H1 (cell line): ENCODE measurements at regions not wholly inside any gene's neighbourhood (a gene's known extent, or its start where the extent isn't known, plus 50 kb on each side); places are given as distances from the start of the nearest gene placed in this dataset.

Source experiments
- CTCF ChIA-PET: fragments of 300-600 bp; sonication (Branson Sonifier 250); formaldehyde crosslinking; loops from one replicate; lab custom pipeline; 2021; ENCODE audit not compliant: partially characterized antibody; lab: Charles Lee
- POLR2A ChIA-PET: fragments of 300-600 bp; sonication (Branson Sonifier 250); formaldehyde crosslinking; loops from one replicate; lab custom pipeline; 2021; ENCODE audit warnings: inconsistent platforms; ENCODE audit not compliant: partially characterized antibody; lab: Charles Lee
- DNase-seq, 2 experiments: peaks; one replicate each; pipeline versions ENCODE4 v3.0.0 to v3.0.0-alpha.2; 2010 to 2022; ENCODE audit warnings: low spot score in 2 of 2, low read depth in 1 of 2, mixed read lengths in 1 of 2
- FAIRE-seq: peaks from 2 replicates; lab custom pipeline; 2011; peaks lifted over from hg19 to GRCh38; lab: Jason Lieb, UNC
- H2AFZ ChIP-seq: 2 replicates; pipeline ENCODE4 v1.8.1; 2012; ENCODE audit warnings: low read length, inconsistent platforms
- H2AK5ac ChIP-seq: 2 replicates; pipeline ENCODE4 v1.6.1; 2013; ENCODE audit warnings: low read depth, low read length
- H2BK120ac ChIP-seq: replicated peaks from 2 replicates; pipeline ENCODE3; 2013; ENCODE audit warnings: low read depth, low read length, inconsistent platforms
- H2BK12ac ChIP-seq: 2 replicates; pipeline ENCODE4 v1.6.1; 2013; ENCODE audit warnings: low read depth, low read length
- H2BK15ac ChIP-seq: 2 replicates; pipeline ENCODE4 v1.6.1; 2013; ENCODE audit warnings: low read length
- H2BK20ac ChIP-seq: 2 replicates; pipeline ENCODE4 v1.6.1; 2013; ENCODE audit warnings: low read length
- H2BK5ac ChIP-seq: 2 replicates; pipeline ENCODE4 v1.6.1; 2013; ENCODE audit warnings: low read depth, low read length
- H3K14ac ChIP-seq: 2 replicates; pipeline ENCODE4 v1.6.1; 2013; ENCODE audit warnings: inconsistent platforms; ENCODE audit not compliant: insufficient read length
- H3K18ac ChIP-seq: 2 replicates; pipeline ENCODE4 v1.6.1; 2013; ENCODE audit warnings: low read length; ENCODE audit errors: extremely low read depth
- H3K23ac ChIP-seq: 2 replicates; pipeline ENCODE4 v1.6.1; 2013; ENCODE audit warnings: inconsistent platforms; ENCODE audit not compliant: insufficient read length
- H3K23me2 ChIP-seq: 2 replicates; pipeline ENCODE4 v1.6.1; 2013; ENCODE audit warnings: low read depth, low read length
- H3K27ac ChIP-seq: 2 replicates; pipeline ENCODE4 v1.6.1; 2011; ENCODE audit warnings: low read depth, low read length, inconsistent platforms
- H3K27me3 ChIP-seq, 4 experiments: replicated peaks in 1 of 4; 1 replicate in 1 of 4; 2 replicates in 3 of 4; pipeline versions ENCODE4 v1.6.1 to v1.8.1; 2011 to 2013; ENCODE audit warnings: low read length in 3 of 4, mild to moderate bottlenecking in 3 of 4, inconsistent platforms in 2 of 4, mixed read lengths in 2 of 4, moderate library complexity in 1 of 4; ENCODE audit not compliant: control insufficient read depth in 3 of 4, insufficient read depth in 3 of 4; ENCODE audit errors: extremely low read depth in 1 of 4
- H3K36me3 ChIP-seq, 4 experiments: 2 replicates each; pipeline versions ENCODE4 v1.6.1 to v1.8.1; 2011 to 2013; ENCODE audit warnings: mild to moderate bottlenecking in 4 of 4, low read length in 3 of 4, moderate library complexity in 2 of 4, control low read depth in 1 of 4, inconsistent platforms in 1 of 4; ENCODE audit not compliant: insufficient read depth in 4 of 4, control insufficient read depth in 2 of 4
- H3K4ac ChIP-seq: replicated peaks from 2 replicates; pipeline ENCODE3; 2013; ENCODE audit warnings: low read length, low read depth, mixed read lengths, inconsistent platforms; ENCODE audit not compliant: insufficient read length
- H3K4me1 ChIP-seq, 4 experiments: replicated peaks in 1 of 4; 1 replicate in 1 of 4; 2 replicates in 3 of 4; pipeline versions ENCODE4 v1.6.1 to v1.8.1; 2011 to 2013; ENCODE audit warnings: low read length in 3 of 4, inconsistent platforms in 2 of 4, mixed read lengths in 1 of 4; ENCODE audit not compliant: insufficient read depth in 4 of 4, control insufficient read depth in 3 of 4
- H3K4me2 ChIP-seq, 2 experiments: 2 replicates each; pipeline versions ENCODE4 v1.6.1 to v1.8.1; 2011 to 2013; ENCODE audit warnings: low read depth in 2 of 2, low read length in 2 of 2, control low read depth in 1 of 2, inconsistent platforms in 1 of 2, mild to moderate bottlenecking in 1 of 2; ENCODE audit not compliant: insufficient read depth in 1 of 2
- H3K4me3 ChIP-seq, 4 experiments: fragments of 200-600, 300-600 bp in 1 of 4; sonication (generic), shearing (Covaris generic), sonication (Bioruptor Twin) in 1 of 4; 2 replicates each; pipeline versions ENCODE4 v1.5.1 to v1.8.1; 2011 to 2016; ENCODE audit warnings: low read length in 4 of 4, low read depth in 3 of 4, control low read depth in 2 of 4, inconsistent platforms in 2 of 4, mild to moderate bottlenecking in 2 of 4, mixed read lengths in 1 of 4, moderate library complexity in 1 of 4; ENCODE audit not compliant: insufficient read depth in 2 of 4; ENCODE audit errors: extremely low read depth in 1 of 4
- H3K56ac ChIP-seq: replicated peaks from 2 replicates; pipeline ENCODE3; 2013; ENCODE audit warnings: low read depth, mild to moderate bottlenecking, mixed read lengths, low read length, inconsistent platforms; ENCODE audit not compliant: insufficient read length
- H3K79me1 ChIP-seq: 2 replicates; pipeline ENCODE4 v1.6.1; 2013; ENCODE audit warnings: low read depth, low read length, control low read depth
- H3K79me2 ChIP-seq, 2 experiments: 2 replicates each; pipeline versions ENCODE4 v1.6.1 to v1.8.1; 2012 to 2013; ENCODE audit warnings: low read length in 2 of 2, mild to moderate bottlenecking in 2 of 2, inconsistent platforms in 1 of 2; ENCODE audit not compliant: insufficient read depth in 2 of 2, control insufficient read depth in 1 of 2
- H3K9ac ChIP-seq, 4 experiments: replicated peaks in 1 of 4; 1 replicate in 1 of 4; 2 replicates in 3 of 4; pipeline versions ENCODE4 v1.6.1 to v1.8.1; 2011 to 2013; ENCODE audit warnings: low read depth in 3 of 4, low read length in 3 of 4, control low read depth in 2 of 4, mild to moderate bottlenecking in 2 of 4, moderate library complexity in 2 of 4, inconsistent platforms in 1 of 4; ENCODE audit errors: extremely low read depth in 1 of 4
- H3K9me3 ChIP-seq, 2 experiments: 2 replicates each; pipeline versions ENCODE4 v1.6.1 to v1.8.1; 2012 to 2013; ENCODE audit warnings: mild to moderate bottlenecking in 2 of 2, moderate library complexity in 2 of 2, control low read depth in 1 of 2, inconsistent platforms in 1 of 2, low read depth in 1 of 2, low read length in 1 of 2, mixed read lengths in 1 of 2; ENCODE audit not compliant: insufficient read depth in 2 of 2
- H4K20me1 ChIP-seq, 2 experiments: replicated peaks in 1 of 2; 2 replicates each; pipeline versions ENCODE3 to v1.8.1; 2011 to 2013; ENCODE audit warnings: inconsistent platforms in 2 of 2, low read length in 2 of 2, mild to moderate bottlenecking in 1 of 2; ENCODE audit not compliant: insufficient read depth in 2 of 2, control insufficient read depth in 1 of 2
- H4K5ac ChIP-seq: 2 replicates; pipeline ENCODE4 v1.6.1; 2013; ENCODE audit warnings: low read length, low read depth, mixed read lengths, inconsistent platforms; ENCODE audit not compliant: insufficient read length
- H4K8ac ChIP-seq: 2 replicates; pipeline ENCODE4 v1.8.0; 2013; ENCODE audit warnings: mild to moderate bottlenecking, moderate library complexity, low read length, inconsistent platforms; ENCODE audit not compliant: insufficient read depth; ENCODE audit errors: extremely low read depth
- H4K91ac ChIP-seq: replicated peaks from 2 replicates; pipeline ENCODE3; 2013; ENCODE audit warnings: low read length, mixed read lengths, inconsistent platforms; ENCODE audit not compliant: insufficient read length
- ATF3 ChIP-seq: IDR thresholded peaks from 2 replicates; pipeline ENCODE4 v1.6.1; 2011; ENCODE audit warnings: low read depth, mild to moderate bottlenecking, low read length; ENCODE audit not compliant: insufficient read depth
- BRCA1 ChIP-seq: IDR thresholded peaks from 2 replicates; pipeline ENCODE4 v1.6.1; 2012; ENCODE audit warnings: low read depth, low read length, improper control_type of control experiment
- CBX5 ChIP-seq: fragments of 300-800, 300-1000 bp; sonication (generic); IDR thresholded peaks from 2 replicates; pipeline ENCODE4 v1.7.1; 2016; ENCODE audit warnings: antibody characterized with exemption, low read length, low read depth
- CREB1 ChIP-seq: IDR thresholded peaks from 2 replicates; pipeline ENCODE4 v1.6.1; 2012; ENCODE audit warnings: inconsistent platforms
- KDM4A ChIP-seq: IDR thresholded peaks from one replicate; pipeline ENCODE4 v1.7.1; 2012; ENCODE audit warnings: low read depth, mild to moderate bottlenecking, moderate library complexity, low read length, inconsistent platforms; ENCODE audit not compliant: severe bottlenecking
- NRF1 ChIP-seq: IDR thresholded peaks from 2 replicates; pipeline ENCODE4 v1.6.1; 2011; ENCODE audit warnings: mild to moderate bottlenecking, low read depth, low read length, improper control_type of control experiment
- POLR2A ChIP-seq, 2 experiments: IDR thresholded peaks; 1 replicate in 1 of 2; 2 replicates in 1 of 2; pipeline ENCODE4 v1.6.1; 2011; ENCODE audit warnings: low read depth in 2 of 2, low read length in 2 of 2, mild to moderate bottlenecking in 2 of 2; ENCODE audit errors: control extremely low read depth in 1 of 2
- RNF2 ChIP-seq: fragments of 200-900, 300-1000 bp; sonication (generic); IDR thresholded peaks from 2 replicates; pipeline ENCODE4 v1.7.1; 2016; ENCODE audit warnings: borderline replicate concordance, low read depth, mild to moderate bottlenecking, antibody characterized with exemption, low read length; ENCODE audit not compliant: poor library complexity, severe bottlenecking; ENCODE audit errors: missing control alignments
- SIN3A ChIP-seq, 2 experiments: IDR thresholded peaks in 1 of 2; conservative IDR thresholded peaks in 1 of 2; 2 replicates each; pipeline ENCODE4 v1.6.1; 2011 to 2012; ENCODE audit warnings: low read length in 2 of 2, improper control_type of control experiment in 1 of 2, low read depth in 1 of 2, mild to moderate bottlenecking in 1 of 2
- SIRT6 ChIP-seq: IDR thresholded peaks from one replicate; pipeline ENCODE4 v1.7.1; 2012; ENCODE audit warnings: low read length, inconsistent platforms
- SIX5 ChIP-seq: IDR thresholded peaks from 2 replicates; pipeline ENCODE4 v1.6.1; 2011; ENCODE audit warnings: mild to moderate bottlenecking, low read depth, low read length
- TAF7 ChIP-seq: optimal IDR thresholded peaks from 2 replicates; pipeline ENCODE3; 2011; ENCODE audit warnings: low read depth, mild to moderate bottlenecking, inconsistent platforms, low read length, moderate library complexity, borderline replicate concordance
- TCF12 ChIP-seq: IDR thresholded peaks from 2 replicates; pipeline ENCODE4 v1.6.1; 2011; ENCODE audit warnings: low read depth, mild to moderate bottlenecking, low read length
- TEAD4 ChIP-seq: IDR thresholded peaks from 2 replicates; pipeline ENCODE4 v1.6.1; 2012; ENCODE audit warnings: low read depth, low read length, inconsistent platforms, mixed read lengths
- WGBS, 2 experiments: shearing (Covaris generic) in 1 of 2; methylation state at CpG; one replicate each; pipeline versions ENCODE4 v1.1.6 to v1.1.7; 2013 to 2015; ENCODE audit warnings: low lambda C conversion rate in 2 of 2, mixed read lengths in 2 of 2, inconsistent platforms in 1 of 2, low coverage in 1 of 2, missing lambda C conversion rate in 1 of 2; ENCODE audit not compliant: insufficient replicate concordance in 2 of 2, insufficient coverage in 1 of 2, insufficient read length in 1 of 2; ENCODE audit errors: extremely low coverage in 1 of 2, missing lambda C conversion rate in 1 of 2; 5-methylcytosine and 5-hydroxymethylcytosine counted together

GRCh38 chr17:33504571-33504970 is 211.5 kb upstream of the ASIC2 start:
- ChIA-PET CTCF (interaction anchor here (1.0 to 3.4 kb wide), 3 partner anchors 16 to 54 kb away, joined by 3 to 29 read pairs (median 5); no protein-coding TSS in a partner anchor), POLR2A (no interaction called here)
- no peaks in the 10 kb centered on the region for H3K36me3 ChIP-seq
- H3K14ac ChIP-seq = no peak overlapping the region
- no peaks in the 10 kb centered on the region for H3K9me3 ChIP-seq
- no peak overlapping the region for H2BK120ac ChIP-seq
- no peak overlapping the region for H3K4me3 ChIP-seq
- H3K79me2 ChIP-seq = no peaks in the 10 kb centered on the region
- 94% methylated on average over 2 of the region's 2 CpGs; no CpG with 5 or more reads in 1 of the 2 experiments for WGBS, 2 experiments
- no peak overlapping the region for H4K5ac ChIP-seq
- H3K27ac ChIP-seq = no peak overlapping the region
- no peak overlapping the region for H3K23ac ChIP-seq
- FAIRE-seq (no peak), DNase-seq (no peak)
- H2AK5ac ChIP-seq = no peak overlapping the region
- no peak overlapping the region for H3K4ac ChIP-seq
- H3K9ac ChIP-seq = no peak overlapping the region
- no peaks in the 10 kb centered on the region for H3K23me2 ChIP-seq
- no peaks in the 10 kb centered on the region for H4K20me1 ChIP-seq
- no peak overlapping the region for H3K56ac ChIP-seq
- H3K79me1 ChIP-seq = no peaks in the 10 kb centered on the region
- no peak overlapping the region for H2BK5ac ChIP-seq
- H4K91ac ChIP-seq = no peak overlapping the region
- no peak overlapping the region for H2BK12ac ChIP-seq
- H2BK20ac ChIP-seq = no peak overlapping the region
- no peaks in the 10 kb centered on the region for H3K27me3 ChIP-seq
- H3K4me2 ChIP-seq = no peak overlapping the region
- H4K8ac ChIP-seq = no peak overlapping the region
- H3K4me1 ChIP-seq = no peaks in the 10 kb centered on the region
- no peak overlapping the region for H3K18ac ChIP-seq
- H2AFZ ChIP-seq = no peak overlapping the region
- H2BK15ac ChIP-seq = no peak overlapping the region
- no peak for TF ChIP-seq SIX5
- TF ChIP-seq POLR2A (IDR thresholded peaks at IDR 0.05; ENCODE audit: control extremely low read depth in 1 of 2, low read depth in 2 of 2, low read length in 2 of 2) = no peak
- TF ChIP-seq BRCA1 = no peak
- TF ChIP-seq SIN3A (conservative IDR thresholded peaks at IDR 0.05 in 1 of 2, IDR thresholded peaks at IDR 0.05 in 1 of 2; ENCODE audit: low read depth in 1 of 2, low read length in 2 of 2) = no peak
- no peak for TF ChIP-seq CREB1
- TF ChIP-seq TEAD4 = no peak
- no peak for TF ChIP-seq NRF1
- TF ChIP-seq RNF2 = no peak
- no peak for TF ChIP-seq TAF7
- TF ChIP-seq TCF12 = no peak
- no peak for TF ChIP-seq CBX5
- no peak for TF ChIP-seq KDM4A
- no peak for TF ChIP-seq ATF3
- no peak for TF ChIP-seq SIRT6
